ENCODE measurements at regions not wholly inside any gene's neighbourhood (a gene's known extent, or its start where the extent isn't known, plus 50 kb on each side); places are given as distances from the start of the nearest gene placed in this dataset.

GRCh38 chr4:183393446-183393845 lies 51.0 kb upstream of the CDKN2AIP start (continued):
- no peak for TF ChIP-seq TARDBP (IDR thresholded peaks at IDR 0.05; ENCODE audit: borderline replicate concordance)
- no peak for TF ChIP-seq ZNF687 (IDR thresholded peaks at IDR 0.05)
- TF ChIP-seq RAD21 (IDR thresholded peaks at IDR 0.05; ENCODE audit: insufficient read depth, low read depth, low read length) = no peak

- CTCF ChIA-PET = interaction anchor here (1.0 to 2.5 kb wide), 2 partner anchors 13 to 133 kb away, joined by 5 to 6 read pairs; no protein-coding TSS in a partner anchor
- no TSS peak for BruUV-seq (replicated peaks)
- H3K4me2 ChIP-seq (ENCODE audit: control insufficient read depth, insufficient read depth) = no peak overlapping the region
- FAIRE-seq = no peak
- no peak overlapping the region for H2AFZ ChIP-seq (ENCODE audit: control insufficient read depth, low read depth, low read length)
- 53% methylated on average over 19 of the region's 19 CpGs for WGBS (ENCODE audit: insufficient coverage, insufficient replicate concordance, low lambda C conversion rate, missing lambda C conversion rate)
- ATAC-seq = no peak
- H3K4me3 ChIP-seq = no peak overlapping the region
- H3K4me1 ChIP-seq (ENCODE audit: control insufficient read depth, insufficient read depth, low read length) = no peaks in the 10 kb centered on the region
- in situ Hi-C loops (cut with MboI) = no loop called here
- H3K27me3 ChIP-seq (replicated peaks in 1 of 2; ENCODE audit: control insufficient read depth in 2 of 2, insufficient read depth in 2 of 2, low read length in 1 of 2) = peaks cover 0 to 3% of the 10 kb centered on the region in 2 experiments; a peak in 2 of 4 replicates
- SMC1A ChIA-PET (ENCODE audit: uncharacterized antibody, unreplicated experiment) = interaction anchor here (0.6 kb wide), 1 partner anchor 9 kb away, joined by 3 read pairs; no protein-coding TSS in a partner anchor
- no peaks in the 10 kb centered on the region for H3K79me2 ChIP-seq (ENCODE audit: control insufficient read depth, insufficient read depth, low read length)
- no peaks in the 10 kb centered on the region for H3K36me3 ChIP-seq (ENCODE audit: control insufficient read depth in 2 of 2, insufficient read depth in 2 of 2, low read length in 1 of 2)
- H3K9me3 ChIP-seq (replicated peaks; ENCODE audit: control insufficient read depth, insufficient read depth, low read length) = no peaks in the 10 kb centered on the region
- no peaks in the 10 kb centered on the region for H4K20me1 ChIP-seq (ENCODE audit: control insufficient read depth, insufficient read depth)
- no peak for DNase-seq (ENCODE audit: low read depth, low spot score)
- intact Hi-C loops (cut with micrococcal nuclease; ENCODE audit: unreplicated experiment) = no loop called here
- no peak overlapping the region for H3K9ac ChIP-seq (ENCODE audit: control insufficient read depth, insufficient read depth, low read length)
- no peak overlapping the region for H3K27ac ChIP-seq (ENCODE audit: control insufficient read depth, insufficient read depth)
- POLR2A ChIA-PET = no interaction called here
- RAD21 ChIA-PET (ENCODE audit: unreplicated experiment) = no interaction called here
- TF ChIP-seq USF1 (IDR thresholded peaks at IDR 0.05; ENCODE audit: borderline replicate concordance, extremely low read length, insufficient read depth, low read depth, low read length) (no peak), RFX5 (IDR thresholded peaks at IDR 0.05; ENCODE audit: low read depth, low read length) (no peak), ZBED1 (IDR thresholded peaks at IDR 0.05; ENCODE audit: borderline replicate concordance) (no peak), REST (IDR thresholded peaks at IDR 0.05; ENCODE audit: low read depth, low read length) (no peak), USF2 (IDR thresholded peaks at IDR 0.05; ENCODE audit: borderline replicate concordance, low read depth, low read length) (no peak)
- TF ChIP-seq, protein P1, sequence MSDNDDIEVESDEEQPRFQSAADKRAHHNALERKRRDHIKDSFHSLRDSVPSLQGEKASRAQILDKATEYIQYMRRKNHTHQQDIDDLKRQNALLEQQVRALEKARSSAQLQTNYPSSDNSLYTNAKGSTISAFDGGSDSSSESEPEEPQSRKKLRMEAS (IDR thresholded peaks at IDR 0.05; ENCODE audit: low read depth, low read length) = no peak
- TF ChIP-seq, protein P2, sequence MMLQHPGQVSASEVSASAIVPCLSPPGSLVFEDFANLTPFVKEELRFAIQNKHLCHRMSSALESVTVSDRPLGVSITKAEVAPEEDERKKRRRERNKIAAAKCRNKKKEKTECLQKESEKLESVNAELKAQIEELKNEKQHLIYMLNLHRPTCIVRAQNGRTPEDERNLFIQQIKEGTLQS (IDR thresholded peaks at IDR 0.05; ENCODE audit: borderline replicate concordance, extremely low read depth, low read depth, low read length) = no peak
These were observed 50.1 kb upstream of the CDKN2AIP start for GRCh38 chr4:183394166-183394951.

Data from GM12878 (cell line).